CD4-positive, alpha-beta T cell treated with Interleukin-15 for 4 hours (primary cell): ENCODE measurements at regions not wholly inside any gene's neighbourhood (a gene's known extent, or its start where the extent isn't known, plus 50 kb on each side); places are given as distances from the start of the nearest gene placed in this dataset.

Experiments used
- DNase-seq: peaks from one replicate; pipeline ENCODE4 v3.0.0-alpha.2; 2020; ENCODE audit warnings: low spot score

- no peak for DNase-seq
Measured at GRCh38 chr5:24714746-24715145, 70.0 kb upstream of the CDH10 start.

- no peak for DNase-seq
Measured at GRCh38 chr5:24712947-24713346, 68.2 kb upstream of the CDH10 start.

- no peak for DNase-seq
Measured at GRCh38 chr5:24712047-24712446, 67.3 kb upstream of the CDH10 start.

GRCh38 chr5:24703934-24704333, 59.2 kb upstream of the CDH10 start:
- DNase-seq = no peak
